ENCODE measurements at regions not wholly inside any gene's neighbourhood (a gene's known extent, or its start where the extent isn't known, plus 50 kb on each side); places are given as distances from the start of the nearest gene placed in this dataset.

- TF ChIP-seq CTCF (IDR thresholded peaks at IDR 0.05) (no peak), POLR2AphosphoS5 (IDR thresholded peaks at IDR 0.05) (no peak)
These were observed 231.0 kb downstream of the PLK2 start for GRCh38 chr5:58228896-58229295.
